ENCODE measurements at regions not wholly inside any gene's neighbourhood (a gene's known extent, or its start where the extent isn't known, plus 50 kb on each side); places are given as distances from the start of the nearest gene placed in this dataset.
"Not testable (repeated sequence)": the region's sequence is repeated elsewhere in the genome, so short reads cannot be mapped to it uniquely, and the experiment has no call there.

DNA sequence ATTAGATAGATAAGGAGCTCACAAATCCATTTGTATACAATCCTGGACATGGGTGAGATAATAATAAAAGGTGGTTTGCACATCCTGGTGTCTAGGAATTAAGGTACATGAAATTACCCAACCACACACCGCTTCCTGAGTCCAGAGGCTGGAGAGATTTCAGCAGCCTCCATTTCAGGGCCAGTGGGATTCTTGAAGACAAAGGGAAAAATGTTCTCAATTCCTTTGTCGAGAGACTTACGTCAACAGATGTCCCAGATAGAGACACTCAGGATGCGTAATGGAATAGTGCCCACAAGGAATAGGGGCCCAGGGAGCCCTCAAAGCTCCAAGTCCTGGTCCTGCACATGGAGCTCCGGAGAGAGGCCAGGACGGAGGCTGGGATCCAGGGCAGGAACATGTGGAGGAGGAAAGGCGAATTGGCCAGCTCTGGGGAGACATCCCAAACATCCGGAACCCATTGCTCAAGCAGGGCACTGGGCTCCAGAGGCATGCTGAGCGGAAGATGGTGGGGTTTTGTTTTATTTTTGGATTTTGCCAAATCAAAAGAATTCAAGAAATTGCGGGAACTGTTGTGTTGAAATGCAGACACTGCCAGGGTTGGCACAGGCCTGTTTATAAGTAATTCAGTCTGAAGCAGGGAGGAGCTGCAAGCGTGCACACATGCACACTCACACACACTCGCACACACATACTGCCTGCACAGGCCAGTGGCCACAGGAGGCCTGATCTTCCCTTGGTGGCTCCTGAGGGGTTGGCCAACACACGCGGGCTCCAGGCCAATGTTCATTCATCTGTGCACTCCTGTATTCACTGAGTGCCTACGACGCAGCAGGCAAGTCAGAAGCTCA, 97.2 kb downstream of the NOG start:
- DNase-seq, result no peak

DNA sequence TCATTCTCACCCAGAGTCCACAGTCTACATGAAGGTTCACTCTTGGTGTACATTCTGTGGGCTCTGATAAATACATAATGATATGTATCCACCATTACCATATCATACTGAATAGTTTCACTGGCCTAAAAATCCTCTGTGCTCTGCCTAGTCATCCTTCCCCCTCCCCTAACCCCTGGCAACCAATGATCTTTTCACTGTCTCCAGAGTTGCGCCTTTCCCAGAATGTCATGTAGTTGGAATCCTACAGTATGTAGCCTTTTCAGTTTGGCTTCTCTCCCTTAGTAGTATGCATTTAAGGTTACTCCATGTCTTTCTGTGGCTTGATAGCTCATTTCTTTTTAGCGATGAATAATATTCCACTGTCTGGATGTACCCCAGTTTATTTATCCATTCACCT, 101.3 kb downstream of the NOG start:
- no peak for DNase-seq

DNA sequence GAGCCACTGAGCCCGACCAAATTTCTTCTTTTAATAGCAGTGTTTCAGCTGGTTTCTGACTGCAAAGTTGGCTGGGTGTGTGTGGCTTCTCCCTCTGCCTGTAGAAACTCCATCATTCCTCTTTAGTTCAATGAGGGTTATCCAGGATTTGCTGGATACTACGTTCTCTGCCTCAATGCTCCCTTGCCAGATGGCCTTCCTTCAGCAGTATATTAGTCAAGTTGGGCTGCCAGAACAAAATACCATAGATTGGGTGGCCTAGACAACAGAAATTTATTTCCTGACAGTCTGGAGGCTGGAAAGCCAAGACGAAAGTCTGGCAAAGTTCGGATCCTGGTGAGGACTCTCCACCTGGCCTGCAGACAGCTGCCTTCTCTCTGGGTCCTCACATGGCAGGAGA, 103.7 kb downstream of the NOG start:
- no peak for DNase-seq

DNA sequence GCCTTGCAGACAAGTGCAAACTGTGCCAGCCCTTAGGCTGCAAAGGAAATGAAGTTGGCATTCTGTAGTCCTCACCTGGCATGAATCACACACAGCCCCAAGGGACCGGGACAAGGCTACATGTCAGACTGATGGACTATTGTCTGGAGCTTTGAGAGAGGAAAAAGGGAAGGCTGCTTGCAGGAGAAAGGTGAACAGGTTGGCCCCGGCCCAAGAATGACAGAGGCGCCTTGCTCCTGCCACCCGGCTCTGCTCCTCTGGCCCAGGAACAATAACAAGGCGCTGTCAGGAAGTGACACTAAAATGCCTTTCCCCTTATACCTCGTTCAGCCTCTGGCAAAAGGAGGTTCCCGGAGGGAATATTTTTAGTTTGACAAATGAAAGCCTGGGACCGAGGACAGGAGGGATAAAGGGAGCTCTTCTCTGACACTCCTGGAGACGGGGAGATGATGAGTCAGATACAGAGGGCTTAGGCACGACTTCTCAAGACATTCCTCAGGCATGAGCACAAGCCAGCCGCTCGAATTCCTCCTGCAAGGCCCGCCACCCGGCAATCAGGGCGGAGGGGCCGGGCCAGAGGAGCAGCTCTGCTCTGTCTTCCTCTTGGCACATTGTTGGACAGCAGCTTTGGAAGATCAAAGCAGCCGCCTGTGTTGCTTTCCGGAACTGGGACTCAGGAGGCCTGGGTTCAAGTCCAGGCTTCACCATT, 105.8 kb downstream of the NOG start:
- DNase-seq, result no peak

DNA sequence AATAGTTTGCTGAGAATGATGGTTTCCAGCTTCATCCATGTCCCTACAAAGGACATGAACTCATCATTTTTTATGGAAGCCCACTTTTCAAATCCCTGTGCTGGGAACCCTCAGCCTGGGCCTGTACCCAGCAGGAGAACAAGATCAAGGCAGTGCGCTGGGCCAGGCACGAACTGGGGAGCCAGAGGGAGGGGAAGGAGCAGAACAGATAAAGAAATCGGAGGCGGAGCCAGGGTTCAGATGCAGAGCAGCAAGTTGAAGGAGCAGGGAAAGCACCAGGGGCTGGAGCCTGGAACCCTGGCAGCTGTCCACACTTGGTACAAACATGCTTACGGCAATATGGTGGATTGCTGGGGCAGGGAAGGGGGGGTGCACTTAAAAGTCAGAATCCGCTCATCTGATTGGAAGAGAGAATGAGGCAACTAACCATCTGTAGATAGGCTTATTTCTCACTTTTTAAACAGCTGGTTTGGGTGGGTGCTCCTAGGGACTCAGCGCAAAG, 107.5 kb downstream of the NOG start:
- no peak for DNase-seq

DNA sequence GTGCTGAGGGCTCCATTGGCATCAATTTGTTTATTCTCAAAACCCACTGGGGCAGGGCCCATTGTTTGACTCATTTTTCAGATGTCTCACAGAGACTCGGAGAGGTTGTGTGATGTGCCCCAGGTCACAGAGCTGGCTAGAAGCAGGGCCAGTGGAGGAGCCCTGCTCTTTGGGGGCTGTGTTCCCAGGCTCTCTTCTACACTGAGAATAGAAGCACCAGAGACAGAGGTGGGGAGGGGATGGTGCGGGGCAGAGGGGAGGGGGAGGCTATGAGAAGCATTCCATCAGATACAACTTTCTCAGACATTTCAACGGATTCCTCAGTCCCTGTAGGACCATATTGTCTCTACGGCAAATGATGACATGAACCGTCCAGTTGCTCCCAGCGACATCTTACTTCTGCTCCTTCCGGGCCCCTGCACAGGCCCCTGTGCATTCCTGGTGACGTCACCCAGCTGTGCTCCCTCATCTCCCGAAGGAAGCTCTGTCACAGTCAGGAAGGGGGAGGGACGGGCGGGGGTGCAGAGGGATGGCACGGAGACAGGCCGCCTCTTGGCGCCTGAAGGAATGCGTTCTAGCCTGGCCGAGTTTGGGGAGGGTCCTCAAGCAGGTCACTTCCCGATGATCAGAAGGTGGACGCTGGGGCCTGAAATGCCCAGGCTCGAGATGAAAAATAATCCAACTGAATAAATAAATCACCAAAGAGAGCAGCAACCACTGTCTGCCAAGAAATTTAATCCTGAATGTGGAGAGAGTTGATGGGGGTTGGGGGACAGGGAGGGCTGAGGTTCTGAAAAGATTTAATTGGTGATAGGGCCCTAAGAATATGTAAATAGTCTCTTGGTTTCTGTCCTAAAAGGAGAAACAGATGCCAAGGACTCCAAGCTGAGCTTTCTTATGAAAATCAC, 114.1 kb downstream of the NOG start:
- no peak for DNase-seq

DNA sequence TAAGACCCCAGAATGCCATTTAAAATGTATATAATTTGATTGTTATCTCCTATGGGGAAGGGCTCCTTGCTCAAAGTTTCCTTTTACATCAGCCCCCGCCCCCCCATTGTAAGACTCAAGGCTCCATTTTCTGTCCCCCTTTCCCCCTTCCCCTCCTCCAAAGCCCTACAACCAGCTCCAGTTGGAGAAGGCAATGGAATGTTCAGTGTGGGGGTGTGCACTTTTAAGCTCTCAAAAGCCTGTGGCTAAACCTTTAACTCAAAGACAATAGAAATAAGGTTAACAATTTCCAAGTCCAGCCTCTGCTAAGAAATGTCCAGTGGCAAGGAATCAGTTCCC, 114.7 kb downstream of the NOG start:
- DNase-seq, result no peak

DNA sequence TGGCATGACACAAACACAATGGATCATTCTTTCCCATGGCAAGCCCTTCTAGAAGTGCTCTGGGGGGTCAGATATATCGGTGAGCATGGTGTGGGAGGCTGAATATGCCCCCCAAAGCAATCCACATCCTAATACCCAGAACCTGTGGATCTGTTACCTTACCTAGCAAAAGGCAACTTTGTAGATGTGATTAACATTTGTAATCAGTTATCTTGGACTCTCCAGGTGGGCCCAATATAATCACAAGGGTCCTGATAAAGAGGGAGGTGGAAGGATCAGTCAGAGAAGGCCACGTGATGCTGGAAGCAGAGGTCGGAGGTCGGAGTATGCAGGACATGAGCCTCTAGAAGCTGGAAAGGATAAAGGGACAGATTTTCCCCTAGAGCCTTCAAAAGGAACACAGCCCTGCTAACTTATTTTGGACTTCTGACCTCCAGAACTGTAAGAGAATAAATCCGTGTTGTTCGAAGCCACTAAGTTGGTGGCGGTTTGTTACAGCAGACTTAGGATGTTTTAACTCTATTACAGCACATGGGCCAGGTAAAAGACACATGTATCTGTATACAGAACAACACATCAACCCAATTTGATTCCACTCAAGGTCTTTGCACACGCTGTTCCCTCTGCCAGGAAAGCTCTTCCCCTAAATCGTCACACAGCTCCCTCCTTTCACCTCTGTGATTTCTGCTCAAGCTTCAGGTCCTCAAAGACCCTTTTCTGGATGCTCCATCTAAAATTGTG, 115.3 kb downstream of the NOG start:
- no peak for DNase-seq

DNA sequence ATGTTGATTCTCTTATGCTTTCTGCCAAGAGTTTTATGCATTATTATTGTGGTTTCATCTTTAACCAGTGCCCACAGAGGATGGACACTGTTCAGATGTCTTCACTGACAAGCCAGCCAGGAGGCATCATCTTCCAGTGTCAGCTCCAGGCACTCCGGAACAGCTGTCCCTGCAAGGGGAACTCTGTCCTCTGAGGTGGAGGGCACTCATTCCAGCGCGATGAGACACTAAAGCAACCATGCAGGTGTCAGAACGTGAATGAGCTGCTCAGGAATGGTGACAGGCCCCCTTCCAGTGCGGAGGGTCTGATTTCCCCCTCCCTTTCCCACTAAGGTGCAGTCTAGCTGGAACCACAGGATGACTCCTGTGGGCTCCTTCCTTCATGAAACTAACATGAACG, 117.5 kb downstream of the NOG start:
- no peak for DNase-seq

DNA sequence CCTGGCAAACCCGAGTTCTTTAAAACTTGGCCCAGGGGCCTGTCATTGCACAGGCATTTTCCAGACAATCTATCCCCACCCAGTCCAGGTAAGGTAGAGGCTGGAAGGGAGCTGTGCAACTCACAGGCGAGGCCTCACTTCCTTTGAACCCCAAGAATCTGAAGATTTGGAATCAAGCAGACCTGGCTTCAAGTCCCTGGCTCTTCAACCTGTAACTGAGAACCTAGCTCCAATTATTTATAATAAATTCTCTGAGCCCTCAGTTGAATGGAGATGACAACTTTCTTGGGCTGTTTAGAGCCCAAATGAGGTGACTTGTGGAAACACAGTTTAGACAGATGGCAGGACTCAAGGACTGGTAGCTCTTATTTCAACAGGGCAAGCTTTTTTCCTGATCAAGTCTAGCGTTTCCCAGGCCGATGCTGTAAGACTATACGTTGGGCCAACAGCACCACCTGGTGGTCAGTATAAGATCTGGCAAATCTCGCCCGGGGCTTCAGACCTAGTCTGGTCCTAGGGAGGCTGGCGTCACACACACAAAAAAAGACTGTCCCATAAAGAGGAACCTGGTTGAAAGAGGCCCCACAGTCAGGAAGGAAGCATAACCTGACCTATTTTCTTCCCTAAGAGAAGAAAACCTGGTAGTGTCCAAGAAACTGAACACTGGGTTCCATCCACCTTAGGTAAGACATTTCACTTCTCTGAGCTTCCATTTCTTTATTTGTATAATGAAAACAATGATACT, 117.9 kb downstream of the C17orf67 start:
- DNase-seq, result peak; percentile 86

DNA sequence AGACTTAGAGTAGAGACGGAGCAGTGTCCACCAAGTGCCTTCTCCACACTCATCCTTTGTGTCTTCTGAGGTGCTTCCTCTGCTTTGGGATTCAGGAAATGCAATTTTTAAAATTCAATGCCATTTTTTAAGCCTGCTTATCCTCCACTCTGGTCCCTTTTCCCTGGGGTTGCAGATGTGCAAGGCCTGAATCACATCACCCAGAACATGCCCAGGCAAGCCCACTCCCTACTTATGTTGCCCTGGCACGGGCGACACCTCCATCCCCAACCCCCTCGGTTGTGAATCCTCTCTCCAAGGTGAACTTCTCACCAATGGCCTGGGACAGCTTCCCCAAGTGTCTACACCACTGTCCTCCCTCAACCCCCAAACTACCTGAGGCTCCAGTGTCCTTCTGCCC, 116.2 kb downstream of the C17orf67 start:
- no peak for DNase-seq

DNA sequence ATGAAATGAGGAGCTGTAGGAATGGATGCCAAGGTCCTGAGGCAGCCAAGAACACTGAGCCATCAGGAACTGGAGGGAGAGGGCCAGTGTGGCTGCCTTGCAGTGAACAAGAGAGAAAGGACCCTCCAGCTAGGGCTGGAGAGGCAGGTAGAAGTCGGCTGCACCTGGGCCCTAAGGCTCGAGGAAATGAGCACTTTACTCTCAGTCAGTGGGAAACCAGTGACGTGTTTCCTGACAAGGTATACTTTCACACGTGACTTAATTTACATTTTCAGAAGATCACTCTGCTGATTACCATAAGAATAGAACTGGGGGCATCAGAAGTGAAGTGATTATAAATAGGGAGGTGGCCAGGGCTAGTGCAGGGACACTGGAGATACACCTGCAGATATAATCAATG, 115.2 kb downstream of the C17orf67 start:
- DNase-seq, result no peak

DNA sequence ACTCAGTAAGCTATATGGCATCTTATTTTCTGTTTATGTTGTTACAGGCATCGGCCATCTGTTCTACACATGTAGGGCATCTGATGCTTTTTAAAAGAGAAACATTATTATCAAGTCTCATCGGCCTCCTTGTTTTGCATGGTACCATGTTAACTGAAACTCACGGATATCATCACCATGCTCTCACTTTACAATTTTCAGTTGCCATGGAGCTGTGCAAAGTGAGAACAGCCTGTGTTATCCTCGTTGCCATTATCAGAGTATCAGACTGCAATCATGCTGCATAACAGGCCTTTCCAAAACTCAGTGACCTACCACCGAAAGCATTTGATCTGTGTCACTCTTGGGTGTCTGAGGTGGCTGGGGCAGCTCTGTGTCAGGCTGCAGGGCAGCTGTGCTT, 110.3 kb downstream of the C17orf67 start:
- DNase-seq, result no peak

DNA sequence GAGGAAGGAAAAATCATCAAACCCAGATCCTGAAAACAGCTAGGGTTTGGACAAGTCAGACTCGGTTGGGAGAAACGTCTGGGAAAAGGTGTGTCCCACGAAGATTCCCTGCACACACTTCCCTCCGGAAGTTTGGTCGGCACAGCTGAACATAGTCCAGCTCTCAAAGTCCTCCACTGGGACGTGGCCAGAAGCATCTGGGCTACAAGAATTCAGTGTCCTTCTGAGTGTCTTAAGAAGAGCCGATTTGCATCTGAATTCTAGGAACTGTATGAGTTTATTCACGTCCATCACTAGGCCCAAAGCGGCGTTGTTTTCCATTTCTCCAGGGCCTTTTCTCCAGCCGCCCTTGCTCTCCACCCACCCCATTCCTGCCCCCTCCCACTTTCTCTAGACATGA, 109.1 kb downstream of the C17orf67 start:
- no peak for DNase-seq

DNA sequence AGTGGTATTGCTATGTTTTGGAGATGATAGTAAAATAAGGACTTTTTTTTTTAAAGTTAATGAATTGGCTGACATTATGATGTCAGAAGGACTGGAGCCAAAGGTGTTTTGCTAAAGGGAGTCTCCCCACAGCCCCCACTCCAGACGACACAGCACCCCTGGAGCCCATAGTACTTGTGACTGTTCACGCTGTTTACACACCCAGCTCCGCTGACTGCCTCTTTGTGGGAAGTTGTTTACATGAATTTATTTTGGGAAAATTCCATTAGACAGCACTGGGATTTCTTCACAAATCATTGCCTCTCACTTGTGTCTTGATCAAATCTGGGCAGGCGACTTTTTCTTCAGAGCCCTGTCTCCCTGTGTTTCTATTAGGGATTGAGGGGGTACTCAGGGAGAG, 108.6 kb downstream of the C17orf67 start:
- DNase-seq, result no peak

DNA sequence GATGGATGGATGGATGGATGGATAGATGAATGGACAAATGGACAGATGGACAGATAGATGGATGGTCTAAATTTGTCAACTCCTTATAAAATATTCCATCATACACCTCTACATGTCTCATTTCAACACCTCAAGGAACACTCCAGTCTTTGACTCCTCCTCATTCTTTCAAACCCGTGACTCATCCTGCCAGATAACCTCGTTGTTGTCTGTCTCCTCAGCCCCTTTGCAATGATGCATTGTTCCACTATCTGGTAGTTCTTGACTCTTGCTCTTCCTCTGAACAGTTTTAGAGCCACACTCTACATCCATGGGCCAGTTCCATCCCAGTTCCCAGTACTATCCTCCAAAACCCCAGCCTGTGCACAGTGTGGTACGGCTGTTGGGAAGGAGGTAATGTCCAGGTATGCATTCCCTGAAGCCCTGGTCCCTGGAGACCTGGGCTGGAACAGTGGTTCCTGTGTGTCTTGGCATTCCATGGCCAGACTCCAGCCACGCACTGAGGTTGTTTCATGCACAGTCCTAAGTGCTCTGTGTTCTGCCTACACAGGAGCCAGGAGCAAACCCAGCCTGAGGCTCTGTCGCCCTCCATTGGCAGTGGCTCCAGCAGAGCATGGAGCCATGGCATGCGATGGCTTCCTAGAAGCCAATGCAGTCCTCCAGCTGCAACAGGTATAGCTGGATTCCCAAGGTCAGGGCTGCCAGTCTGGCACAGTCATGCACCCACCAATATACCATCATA, 105.7 kb downstream of the C17orf67 start:
- no peak for DNase-seq

DNA sequence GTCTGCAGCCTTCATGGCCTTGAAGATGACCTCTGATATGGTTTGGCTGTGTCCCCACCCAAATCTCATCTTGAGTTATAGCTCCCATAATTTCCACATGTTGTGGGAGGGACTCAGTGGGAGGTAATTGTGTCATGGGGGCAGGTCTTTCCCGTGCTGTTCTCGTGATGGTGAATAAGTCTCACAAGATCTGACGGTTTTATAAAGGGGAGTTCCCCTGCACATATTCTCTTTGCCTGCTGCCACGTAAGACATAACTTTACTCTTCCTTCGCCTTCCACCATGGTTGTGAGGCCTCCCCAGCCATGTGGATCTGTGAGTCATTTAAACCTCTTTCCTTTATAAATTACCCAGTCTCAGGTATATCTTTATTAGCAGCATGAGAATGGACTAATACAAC, 102.6 kb downstream of the C17orf67 start:
- not testable (repeated sequence) for DNase-seq

DNA sequence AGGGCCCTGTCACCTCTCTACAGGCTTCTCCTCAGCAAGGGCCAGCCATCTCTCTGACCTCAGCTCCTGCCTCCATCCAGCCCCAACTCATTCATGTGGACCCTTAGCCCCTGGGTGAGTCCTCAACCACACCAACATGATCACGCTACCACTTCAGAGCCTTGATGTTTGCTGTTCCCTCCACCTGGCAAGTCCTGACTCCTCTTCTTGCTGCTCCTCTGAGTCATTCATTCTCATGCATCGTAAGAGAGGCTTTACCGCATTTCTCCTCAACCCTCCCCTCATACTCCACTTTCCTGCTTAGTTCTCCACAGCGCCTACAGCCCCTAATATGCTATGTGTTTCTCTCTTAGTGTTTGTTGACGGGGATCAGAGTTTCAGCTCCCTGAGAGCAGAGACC, 99.9 kb downstream of the C17orf67 start:
- no peak for DNase-seq

DNA sequence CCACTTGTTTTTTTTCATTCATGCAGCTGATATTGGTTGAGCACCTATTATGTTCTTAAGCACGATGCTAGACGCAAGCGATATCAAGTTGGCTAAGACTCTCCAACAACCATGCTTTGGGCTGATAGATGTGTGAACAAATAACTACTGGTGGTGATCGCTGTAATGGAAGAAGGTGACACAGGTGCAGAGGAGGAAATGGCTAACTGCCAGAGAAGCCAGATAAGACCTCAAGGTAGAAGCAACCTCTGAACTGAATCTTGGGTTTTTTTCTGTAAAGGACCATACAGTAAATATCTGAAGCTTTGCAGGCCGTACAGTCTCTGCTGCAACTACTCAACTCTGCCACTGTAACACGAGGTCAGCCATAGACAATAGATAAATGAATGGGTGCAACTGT, 97.9 kb downstream of the C17orf67 start:
- DNase-seq, result peak; percentile 41

DNA sequence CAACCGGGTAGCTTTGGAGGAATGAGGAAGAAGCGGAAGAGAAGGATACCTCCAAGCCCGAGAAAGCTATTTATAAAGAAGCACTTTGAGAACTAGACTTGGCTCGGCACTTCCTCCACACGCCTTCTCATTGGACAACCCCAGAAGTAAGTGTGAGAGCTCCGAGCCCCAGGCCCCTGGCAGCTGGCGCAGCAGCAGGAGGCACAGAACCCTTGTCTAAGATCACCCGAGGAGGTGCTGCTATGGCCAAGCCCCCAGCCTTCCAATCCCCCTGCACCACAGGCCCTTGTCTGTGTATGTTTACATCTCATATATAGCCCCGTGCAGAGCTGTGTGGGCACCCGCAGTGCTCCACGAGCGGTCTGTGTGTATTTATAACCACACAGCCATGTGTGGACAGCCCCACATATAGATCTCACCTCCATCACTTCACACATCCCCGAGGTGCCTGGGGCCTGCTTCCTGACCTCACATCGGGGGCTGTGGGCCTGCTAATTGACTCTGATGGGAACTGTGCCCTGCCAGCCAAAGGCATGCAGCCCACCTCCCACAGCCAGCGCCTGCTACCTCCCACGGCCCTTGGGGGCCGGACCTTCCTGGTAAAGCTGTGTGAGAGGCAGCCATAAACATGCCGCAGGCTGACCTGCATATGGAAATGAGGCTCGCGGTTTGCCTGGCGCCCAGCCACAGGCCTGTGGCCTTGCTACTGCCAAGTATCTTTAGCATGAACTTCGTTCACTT, 96.1 kb downstream of the C17orf67 start:
- peak; percentile 74 for DNase-seq
